NCI-H128 (cell line): ENCODE measurements at regions not wholly inside any gene's neighbourhood (a gene's known extent, or its start where the extent isn't known, plus 50 kb on each side); places are given as distances from the start of the nearest gene placed in this dataset.

Experiments used
- DNase-seq: peaks from one replicate; lab custom pipeline; 2025; ENCODE audit not compliant: unreplicated experiment; lab: John Stamatoyannopoulos, UW

GRCh38 chr6:6521961-6522482 lies 66.5 kb upstream of the LY86 start:
- DNase-seq = no peak

DNA sequence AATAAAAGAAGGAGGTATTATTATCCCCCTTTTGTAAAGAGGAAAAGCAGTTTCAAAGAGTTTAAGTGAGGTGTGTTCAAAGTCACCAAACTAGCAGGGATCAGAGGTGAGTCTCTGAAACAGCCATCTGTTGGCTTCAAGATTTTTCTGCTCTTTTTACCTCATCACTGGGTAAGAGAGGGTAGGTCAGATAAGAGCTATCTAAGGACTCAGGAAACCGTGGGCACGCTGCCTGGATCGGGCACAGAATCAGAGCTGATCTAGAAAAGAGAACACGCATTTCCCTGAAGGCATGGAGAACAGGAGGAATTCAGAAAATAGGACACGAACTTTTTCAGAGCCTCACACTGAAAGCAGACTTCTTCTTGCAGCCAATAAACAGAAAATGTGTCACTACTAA lies 65.8 kb upstream of the LY86 start:
- DNase-seq = no peak

DNA sequence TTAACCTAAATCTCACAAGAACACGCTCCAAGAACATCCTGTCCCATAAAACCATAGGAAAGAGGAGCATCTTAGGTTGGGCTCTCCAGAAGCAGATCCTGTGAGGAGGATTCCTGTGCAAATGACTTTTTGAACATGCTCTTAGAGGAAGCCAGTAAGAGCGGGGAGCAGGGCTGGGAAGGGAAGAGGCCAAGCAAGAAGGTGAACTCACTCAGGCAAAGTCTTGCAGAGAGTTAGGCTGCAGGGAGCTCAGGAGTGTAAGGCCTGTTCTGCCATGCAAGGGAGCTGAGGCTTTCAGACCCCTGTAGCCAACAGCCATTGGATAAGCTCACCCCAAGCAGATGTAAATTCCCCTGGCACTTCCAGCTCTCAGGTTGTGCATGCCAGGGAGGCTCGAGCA lies 63.6 kb upstream of the LY86 start:
- DNase-seq = no peak

DNA sequence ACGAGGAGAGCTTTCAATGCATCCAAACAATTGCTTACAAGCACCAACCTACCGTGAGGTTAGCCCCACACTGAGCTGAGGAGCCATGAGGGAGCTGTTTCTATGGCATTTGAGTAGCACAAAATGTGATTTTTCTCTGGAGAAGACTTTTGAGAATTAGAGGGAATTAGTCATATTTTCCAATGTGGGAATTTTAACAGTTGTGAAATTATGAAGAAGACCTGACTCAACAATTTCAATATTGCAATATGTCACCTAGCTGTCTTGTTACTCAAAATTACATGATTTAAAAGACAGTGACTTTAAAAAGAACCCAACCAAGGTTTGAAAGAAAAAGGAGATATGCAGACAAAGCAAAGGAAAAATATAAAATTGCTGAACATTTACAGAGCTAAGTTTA lies 62.6 kb upstream of the LY86 start:
- DNase-seq = no peak

DNA sequence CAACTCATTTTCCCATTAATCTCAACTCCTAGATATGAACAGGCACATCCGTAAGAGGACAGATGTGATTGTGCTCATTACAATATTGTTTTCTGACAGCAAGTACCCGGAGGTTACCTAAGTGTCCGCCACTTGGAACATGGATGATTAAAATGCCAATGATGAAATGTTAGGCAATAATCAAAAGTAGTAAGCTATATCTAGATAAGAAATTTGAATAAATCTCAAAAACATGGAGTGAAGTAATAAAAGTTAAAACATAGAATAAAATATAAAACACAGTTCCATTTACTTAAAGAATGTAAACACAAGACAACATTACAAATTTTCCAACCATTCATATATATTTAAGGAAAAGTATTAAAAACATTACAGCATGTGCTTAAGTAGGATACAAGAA lies 59.2 kb upstream of the LY86 start:
- DNase-seq = no peak

GRCh38 chr6:6533176-6533575 lies 55.3 kb upstream of the LY86 start:
- no peak for DNase-seq

DNA sequence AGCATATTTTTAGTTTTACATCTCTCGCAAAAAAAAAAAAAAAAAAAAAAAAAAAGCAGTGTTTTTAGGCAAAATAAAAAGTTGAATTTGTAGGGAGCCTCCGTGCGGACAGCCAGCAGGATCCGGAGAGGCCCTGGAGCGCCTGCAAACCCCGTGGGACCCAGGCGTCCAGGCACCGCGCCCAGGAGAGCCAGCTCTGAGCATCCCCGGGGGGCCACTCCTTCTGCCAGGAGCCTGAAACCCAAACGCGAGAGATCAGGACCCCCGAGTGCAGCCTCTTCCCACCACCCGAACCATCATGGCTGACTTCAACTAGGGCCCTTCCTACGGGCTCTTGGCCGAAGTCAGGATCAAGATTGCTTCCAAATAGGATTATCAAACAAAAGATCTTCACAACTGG lies 54.1 kb upstream of the LY86 start:
- no peak for DNase-seq

- DNase-seq = no peak
Observed at GRCh38 chr6:6537488-6538260, 50.8 kb upstream of the LY86 start.

- DNase-seq = no peak
Observed at GRCh38 chr6:6538261-6538660, 50.3 kb upstream of the LY86 start.
